ENCODE measurements at regions not wholly inside any gene's neighbourhood (a gene's known extent, or its start where the extent isn't known, plus 50 kb on each side); places are given as distances from the start of the nearest gene placed in this dataset.

- no peak for DNase-seq (ENCODE audit: low read depth)
- Histone ChIP-seq H3K4me3 (ENCODE audit: low read length) (no peak overlapping the region), H3K4me1 (ENCODE audit: control insufficient read depth, insufficient read depth, low read length) (peaks cover 14% of the 10 kb centered on the region), H3K9me3 (ENCODE audit: control insufficient read depth, low read length) (no peaks in the 10 kb centered on the region), H3K27me3 (replicated peaks; ENCODE audit: control insufficient read depth, insufficient read depth, low read length) (no peaks in the 10 kb centered on the region), H3K9ac (ENCODE audit: low read length) (no peak overlapping the region), H3K36me3 (ENCODE audit: control insufficient read depth, insufficient read depth, low read length, severe bottlenecking) (no peaks in the 10 kb centered on the region)
Observed at GRCh38 chr6:15877231-15877630, 214.4 kb upstream of the DTNBP1 start.

- Histone ChIP-seq H3K9me3 (ENCODE audit: control insufficient read depth, low read length) (no peaks in the 10 kb centered on the region), H3K27me3 (replicated peaks; ENCODE audit: control insufficient read depth, insufficient read depth, low read length) (no peaks in the 10 kb centered on the region), H3K36me3 (ENCODE audit: control insufficient read depth, insufficient read depth, low read length, severe bottlenecking) (no peaks in the 10 kb centered on the region), H3K9ac (ENCODE audit: low read length) (no peak overlapping the region), H3K4me1 (ENCODE audit: control insufficient read depth, insufficient read depth, low read length) (peaks cover 22% of the 10 kb centered on the region), H3K4me3 (ENCODE audit: low read length) (no peak overlapping the region)
- DNase-seq (ENCODE audit: low read depth) = peak; percentile 73
Observed at GRCh38 chr6:15876406-15876805, 213.6 kb upstream of the DTNBP1 start.

GRCh38 chr6:15875797-15876196 lies 213.0 kb upstream of the DTNBP1 start:
- H3K9me3 ChIP-seq (ENCODE audit: control insufficient read depth, low read length) = no peaks in the 10 kb centered on the region
- no peaks in the 10 kb centered on the region for H3K36me3 ChIP-seq (ENCODE audit: control insufficient read depth, insufficient read depth, low read length, severe bottlenecking)
- H3K27me3 ChIP-seq (replicated peaks; ENCODE audit: control insufficient read depth, insufficient read depth, low read length) = no peaks in the 10 kb centered on the region
- no peak overlapping the region for H3K9ac ChIP-seq (ENCODE audit: low read length)
- H3K4me3 ChIP-seq (ENCODE audit: low read length) = no peak overlapping the region
- H3K4me1 ChIP-seq (ENCODE audit: control insufficient read depth, insufficient read depth, low read length) = peaks cover 28% of the 10 kb centered on the region
- DNase-seq (ENCODE audit: low read depth) = no peak

GRCh38 chr6:15874821-15875220 lies 212.0 kb upstream of the DTNBP1 start:
- peak; percentile 53 for DNase-seq (ENCODE audit: low read depth)
- H3K9ac ChIP-seq (ENCODE audit: low read length) = no peak overlapping the region
- H3K4me3 ChIP-seq (ENCODE audit: low read length) = no peak overlapping the region
- H3K36me3 ChIP-seq (ENCODE audit: control insufficient read depth, insufficient read depth, low read length, severe bottlenecking) = no peaks in the 10 kb centered on the region
- H3K4me1 ChIP-seq (ENCODE audit: control insufficient read depth, insufficient read depth, low read length) = peaks cover 31% of the 10 kb centered on the region
- no peaks in the 10 kb centered on the region for H3K27me3 ChIP-seq (replicated peaks; ENCODE audit: control insufficient read depth, insufficient read depth, low read length)
- H3K9me3 ChIP-seq (ENCODE audit: control insufficient read depth, low read length) = no peaks in the 10 kb centered on the region

- no peak overlapping the region for H3K4me3 ChIP-seq (ENCODE audit: low read length)
- no peaks in the 10 kb centered on the region for H3K9me3 ChIP-seq (ENCODE audit: control insufficient read depth, low read length)
- DNase-seq (ENCODE audit: low read depth) = no peak
- H3K36me3 ChIP-seq (ENCODE audit: control insufficient read depth, insufficient read depth, low read length, severe bottlenecking) = no peaks in the 10 kb centered on the region
- H3K4me1 ChIP-seq (ENCODE audit: control insufficient read depth, insufficient read depth, low read length) = peaks cover 29% of the 10 kb centered on the region
- no peaks in the 10 kb centered on the region for H3K27me3 ChIP-seq (replicated peaks; ENCODE audit: control insufficient read depth, insufficient read depth, low read length)
- no peak overlapping the region for H3K9ac ChIP-seq (ENCODE audit: low read length)
Observed at GRCh38 chr6:15874326-15874725, 211.5 kb upstream of the DTNBP1 start.

GRCh38 chr6:15872241-15873103 lies 209.6 kb upstream of the DTNBP1 start:
- no peaks in the 10 kb centered on the region for H3K36me3 ChIP-seq (ENCODE audit: control insufficient read depth, insufficient read depth, low read length, severe bottlenecking)

GRCh38 chr6:15871276-15871675 lies 208.4 kb upstream of the DTNBP1 start:
- peaks cover 29% of the 10 kb centered on the region for H3K4me1 ChIP-seq (ENCODE audit: control insufficient read depth, insufficient read depth, low read length)
- H3K9me3 ChIP-seq (ENCODE audit: control insufficient read depth, low read length) = no peaks in the 10 kb centered on the region
- H3K36me3 ChIP-seq (ENCODE audit: control insufficient read depth, insufficient read depth, low read length, severe bottlenecking) = no peaks in the 10 kb centered on the region
- H3K4me3 ChIP-seq (ENCODE audit: low read length) = no peak overlapping the region
- no peak for DNase-seq (ENCODE audit: low read depth)
- no peak overlapping the region for H3K9ac ChIP-seq (ENCODE audit: low read length)
- H3K27me3 ChIP-seq (replicated peaks; ENCODE audit: control insufficient read depth, insufficient read depth, low read length) = no peaks in the 10 kb centered on the region

More at GRCh38 chr6:15872241-15873103, 209.6 kb upstream of the DTNBP1 start:
- H3K27me3 ChIP-seq (replicated peaks; ENCODE audit: control insufficient read depth, insufficient read depth, low read length) = no peaks in the 10 kb centered on the region
- H3K9ac ChIP-seq (ENCODE audit: low read length) = no peak overlapping the region
- H3K4me1 ChIP-seq (ENCODE audit: control insufficient read depth, insufficient read depth, low read length) = peaks cover 29% of the 10 kb centered on the region
- no peaks in the 10 kb centered on the region for H3K9me3 ChIP-seq (ENCODE audit: control insufficient read depth, low read length)
- no peak overlapping the region for H3K4me3 ChIP-seq (ENCODE audit: low read length)
- no peak for DNase-seq (ENCODE audit: low read depth)

- Histone ChIP-seq H3K9me3 (ENCODE audit: control insufficient read depth, low read length) (no peaks in the 10 kb centered on the region), H3K36me3 (ENCODE audit: control insufficient read depth, insufficient read depth, low read length, severe bottlenecking) (no peaks in the 10 kb centered on the region)
- DNase-seq (ENCODE audit: low read depth) = peak; percentile 77
Observed at GRCh38 chr6:15870333-15871043, 207.7 kb upstream of the DTNBP1 start.

GRCh38 chr6:15864708-15865062 lies 201.9 kb upstream of the DTNBP1 start:
- H3K4me1 ChIP-seq (ENCODE audit: control insufficient read depth, insufficient read depth, low read length) = peaks cover under 1% of the 10 kb centered on the region
- no peak for DNase-seq (ENCODE audit: low read depth)
- H3K9me3 ChIP-seq (ENCODE audit: control insufficient read depth, low read length) = no peaks in the 10 kb centered on the region
- H3K9ac ChIP-seq (ENCODE audit: low read length) = no peak overlapping the region
- no peaks in the 10 kb centered on the region for H3K27me3 ChIP-seq (replicated peaks; ENCODE audit: control insufficient read depth, insufficient read depth, low read length)
- no peak overlapping the region for H3K4me3 ChIP-seq (ENCODE audit: low read length)
- H3K36me3 ChIP-seq (ENCODE audit: control insufficient read depth, insufficient read depth, low read length, severe bottlenecking) = no peaks in the 10 kb centered on the region

More at GRCh38 chr6:15870333-15871043, 207.7 kb upstream of the DTNBP1 start:
- Histone ChIP-seq H3K4me3 (ENCODE audit: low read length) (peak overlapping the region; percentile 59), H3K27me3 (replicated peaks; ENCODE audit: control insufficient read depth, insufficient read depth, low read length) (no peaks in the 10 kb centered on the region), H3K9ac (ENCODE audit: low read length) (peak overlapping the region; percentile 66), H3K4me1 (ENCODE audit: control insufficient read depth, insufficient read depth, low read length) (peaks cover 29% of the 10 kb centered on the region)

GRCh38 chr6:15864038-15864707 lies 201.3 kb upstream of the DTNBP1 start:
- H3K4me3 ChIP-seq (ENCODE audit: low read length) = no peak overlapping the region
- no peaks in the 10 kb centered on the region for H3K36me3 ChIP-seq (ENCODE audit: control insufficient read depth, insufficient read depth, low read length, severe bottlenecking)
- H3K27me3 ChIP-seq (replicated peaks; ENCODE audit: control insufficient read depth, insufficient read depth, low read length) = no peaks in the 10 kb centered on the region
- no peaks in the 10 kb centered on the region for H3K4me1 ChIP-seq (ENCODE audit: control insufficient read depth, insufficient read depth, low read length)
- DNase-seq (ENCODE audit: low read depth) = no peak
- H3K9me3 ChIP-seq (ENCODE audit: control insufficient read depth, low read length) = no peaks in the 10 kb centered on the region
- H3K9ac ChIP-seq (ENCODE audit: low read length) = no peak overlapping the region

GRCh38 chr6:15862810-15863209 lies 200.0 kb upstream of the DTNBP1 start:
- Histone ChIP-seq H3K9ac (ENCODE audit: low read length) (no peak overlapping the region), H3K27me3 (replicated peaks; ENCODE audit: control insufficient read depth, insufficient read depth, low read length) (no peaks in the 10 kb centered on the region), H3K4me1 (ENCODE audit: control insufficient read depth, insufficient read depth, low read length) (no peaks in the 10 kb centered on the region), H3K4me3 (ENCODE audit: low read length) (no peak overlapping the region), H3K9me3 (ENCODE audit: control insufficient read depth, low read length) (no peaks in the 10 kb centered on the region), H3K36me3 (ENCODE audit: control insufficient read depth, insufficient read depth, low read length, severe bottlenecking) (no peaks in the 10 kb centered on the region)
- DNase-seq (ENCODE audit: low read depth) = no peak

Data from adipocyte (in vitro differentiated cells).